ENCODE measurements at regions not wholly inside any gene's neighbourhood (a gene's known extent, or its start where the extent isn't known, plus 50 kb on each side); places are given as distances from the start of the nearest gene placed in this dataset.

DNA sequence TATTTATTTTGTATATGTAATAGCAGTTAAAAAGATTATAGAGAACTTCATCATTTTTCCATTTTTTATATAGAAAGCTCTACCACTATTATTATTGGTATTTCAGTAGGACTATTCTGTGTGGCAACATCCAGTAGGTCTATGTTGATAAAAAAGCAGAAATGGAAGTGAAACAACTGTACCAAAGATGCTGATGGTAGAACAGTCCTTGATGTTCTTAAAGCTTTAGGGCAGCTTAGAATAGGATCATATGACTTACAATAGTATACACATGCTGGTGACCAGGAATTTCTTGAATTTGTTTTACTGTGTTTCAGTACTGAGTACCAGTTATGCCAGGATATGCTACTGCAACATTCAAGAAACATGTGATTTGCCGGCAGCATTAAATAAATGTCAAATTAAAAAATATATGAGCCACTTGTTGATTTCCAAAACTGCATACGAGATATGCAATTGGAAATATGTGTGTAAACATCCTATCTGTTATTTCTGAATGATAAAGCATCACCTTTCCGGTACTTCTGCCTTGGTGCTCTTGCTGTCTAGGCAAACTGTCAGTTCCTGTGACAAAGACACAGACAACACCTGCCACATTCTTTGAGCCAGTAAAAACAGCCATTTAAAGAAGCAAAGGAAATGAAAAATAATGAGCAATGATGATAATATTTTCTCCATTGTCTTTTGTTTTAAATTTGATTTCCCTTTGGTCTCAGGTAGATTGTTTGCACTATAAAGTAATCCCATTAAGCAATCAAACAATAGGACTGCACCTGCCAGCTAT, 649.2 kb downstream of the ZPLD1 start:
- TF ChIP-seq, protein P1, sequence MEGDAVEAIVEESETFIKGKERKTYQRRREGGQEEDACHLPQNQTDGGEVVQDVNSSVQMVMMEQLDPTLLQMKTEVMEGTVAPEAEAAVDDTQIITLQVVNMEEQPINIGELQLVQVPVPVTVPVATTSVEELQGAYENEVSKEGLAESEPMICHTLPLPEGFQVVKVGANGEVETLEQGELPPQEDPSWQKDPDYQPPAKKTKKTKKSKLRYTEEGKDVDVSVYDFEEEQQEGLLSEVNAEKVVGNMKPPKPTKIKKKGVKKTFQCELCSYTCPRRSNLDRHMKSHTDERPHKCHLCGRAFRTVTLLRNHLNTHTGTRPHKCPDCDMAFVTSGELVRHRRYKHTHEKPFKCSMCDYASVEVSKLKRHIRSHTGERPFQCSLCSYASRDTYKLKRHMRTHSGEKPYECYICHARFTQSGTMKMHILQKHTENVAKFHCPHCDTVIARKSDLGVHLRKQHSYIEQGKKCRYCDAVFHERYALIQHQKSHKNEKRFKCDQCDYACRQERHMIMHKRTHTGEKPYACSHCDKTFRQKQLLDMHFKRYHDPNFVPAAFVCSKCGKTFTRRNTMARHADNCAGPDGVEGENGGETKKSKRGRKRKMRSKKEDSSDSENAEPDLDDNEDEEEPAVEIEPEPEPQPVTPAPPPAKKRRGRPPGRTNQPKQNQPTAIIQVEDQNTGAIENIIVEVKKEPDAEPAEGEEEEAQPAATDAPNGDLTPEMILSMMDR (IDR thresholded peaks at IDR 0.05; ENCODE audit: control insufficient read depth, extremely low read depth, insufficient read depth): no peak
- H3K4me3 ChIP-seq (ENCODE audit: low read depth, low read length): no peak overlapping the region
- DNase-seq (ENCODE audit: low read depth): no peak

DNA sequence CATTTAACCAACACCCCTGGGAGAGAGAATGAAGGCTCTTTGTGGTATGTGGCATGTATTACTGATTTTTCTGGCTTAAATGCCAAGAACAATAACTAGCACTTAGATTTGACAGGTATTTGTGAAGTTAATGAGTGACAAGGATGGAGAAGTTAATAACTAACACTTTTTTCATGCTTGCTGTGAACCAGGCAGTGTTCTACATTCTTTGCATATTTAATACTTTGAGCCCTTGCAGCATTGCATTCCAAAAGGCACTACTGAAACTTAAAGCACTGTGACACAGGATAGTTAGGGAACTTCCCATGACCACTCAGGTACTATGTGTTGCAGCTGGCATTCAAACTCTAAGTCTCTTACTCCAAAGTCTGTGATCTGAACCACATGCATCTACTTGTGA, 650.6 kb downstream of the ZPLD1 start:
- H3K4me3 ChIP-seq (ENCODE audit: low read depth, low read length): no peak overlapping the region
- DNase-seq (ENCODE audit: low read depth): no peak
- TF ChIP-seq, protein P1 (IDR thresholded peaks at IDR 0.05; ENCODE audit: control insufficient read depth, extremely low read depth, insufficient read depth): no peak

DNA sequence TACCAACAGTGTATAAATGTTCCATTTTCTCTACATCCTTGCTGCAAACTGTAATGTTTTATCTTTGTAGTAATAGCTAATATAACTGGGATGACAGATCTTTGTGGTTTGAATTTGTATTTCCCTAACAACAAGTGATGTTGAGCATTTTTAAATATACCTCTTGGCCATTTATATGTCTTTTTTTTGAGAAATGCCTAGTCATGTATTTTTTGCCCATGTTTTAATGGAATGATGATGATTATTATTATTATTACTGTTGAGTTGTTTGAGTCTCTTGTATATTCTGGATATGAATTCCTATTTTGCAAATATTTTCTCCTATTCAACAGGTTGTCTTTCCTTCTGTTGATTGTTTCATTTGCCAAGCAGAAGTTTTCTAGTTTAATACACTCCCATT, 654.9 kb downstream of the ZPLD1 start:
- no peak for DNase-seq (ENCODE audit: low read depth)
- no peak overlapping the region for H3K4me3 ChIP-seq (ENCODE audit: low read depth, low read length)
- TF ChIP-seq, protein P1 (IDR thresholded peaks at IDR 0.05; ENCODE audit: control insufficient read depth, extremely low read depth, insufficient read depth): no peak

DNA sequence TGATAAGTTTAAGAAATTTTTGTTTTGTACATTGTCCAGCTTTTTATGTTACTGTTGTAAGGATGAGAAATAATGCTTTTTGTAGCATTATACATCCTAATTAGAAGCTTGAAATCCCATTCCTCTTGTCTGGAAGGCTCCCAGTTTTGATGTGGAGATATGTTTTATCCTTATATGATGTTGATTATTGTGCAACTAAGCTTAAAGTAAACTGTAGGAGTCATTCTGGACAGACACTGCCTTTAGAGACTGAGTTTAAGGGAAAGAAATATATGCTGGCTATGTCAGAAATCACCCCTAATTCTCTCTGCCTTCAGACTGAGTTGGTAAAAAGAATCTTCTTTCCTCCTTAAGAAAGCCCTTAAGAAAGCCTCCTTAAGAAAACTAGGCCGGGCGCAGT, 670.4 kb downstream of the ZPLD1 start:
- no peak overlapping the region for H3K4me3 ChIP-seq (ENCODE audit: low read depth, low read length)
- TF ChIP-seq, protein P1 (IDR thresholded peaks at IDR 0.05; ENCODE audit: control insufficient read depth, extremely low read depth, insufficient read depth): no peak
- DNase-seq (ENCODE audit: low read depth): no peak

DNA sequence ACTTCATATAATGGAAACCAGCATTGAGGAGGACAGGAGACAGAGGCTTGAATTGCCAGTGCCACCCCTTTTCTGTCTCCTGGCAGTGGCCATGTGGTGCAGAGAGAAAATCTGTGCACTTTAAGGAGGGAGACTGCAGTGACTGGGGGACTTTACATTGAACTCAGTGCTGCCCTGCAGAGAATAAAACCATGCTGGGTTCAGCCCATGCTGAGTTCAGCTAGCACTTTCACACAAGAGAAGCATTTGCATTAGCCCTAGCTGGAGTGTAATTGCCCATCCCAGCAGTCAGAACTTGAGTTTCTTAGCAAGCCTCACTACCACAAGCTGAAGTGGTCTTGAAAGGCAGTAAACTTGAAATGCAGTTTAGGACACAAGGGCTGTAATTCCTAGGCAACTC, 677.5 kb downstream of the ZPLD1 start:
- H3K4me3 ChIP-seq (ENCODE audit: low read depth, low read length): no peak overlapping the region
- TF ChIP-seq, protein P1 (IDR thresholded peaks at IDR 0.05; ENCODE audit: control insufficient read depth, extremely low read depth, insufficient read depth): no peak
- DNase-seq (ENCODE audit: low read depth): no peak

DNA sequence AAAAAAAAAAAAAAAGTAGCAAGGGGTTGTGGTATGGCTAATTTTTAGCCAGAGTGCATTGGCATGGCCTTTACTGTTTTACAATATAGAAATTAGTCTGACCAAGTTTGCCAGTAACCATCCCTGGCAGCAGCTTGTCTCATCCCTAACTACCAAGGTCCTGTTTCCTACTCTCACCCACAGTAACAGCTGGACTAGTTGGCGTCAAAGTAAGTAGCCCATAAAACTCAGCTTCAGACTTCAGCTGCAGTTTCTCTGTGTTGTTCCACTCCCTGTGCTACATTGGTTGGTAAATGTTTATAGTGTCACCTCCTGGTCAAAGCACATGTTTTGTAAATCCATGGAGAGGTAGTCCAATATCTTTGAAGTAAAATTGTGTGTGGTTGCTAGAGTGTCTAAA, 691.3 kb downstream of the ZPLD1 start:
- peak; percentile 18 for DNase-seq (ENCODE audit: low read depth)
- H3K4me3 ChIP-seq (ENCODE audit: low read depth, low read length): no peak overlapping the region
- TF ChIP-seq, protein P1 (IDR thresholded peaks at IDR 0.05; ENCODE audit: control insufficient read depth, extremely low read depth, insufficient read depth): peak; percentile 31; the same call in 1 of the 2 replicates
